ENCODE measurements at regions not wholly inside any gene's neighbourhood (a gene's known extent, or its start where the extent isn't known, plus 50 kb on each side); places are given as distances from the start of the nearest gene placed in this dataset.

GRCh38 chr6:44761046-44761445, 373.5 kb downstream of the CDC5L start (continued):
- TF ChIP-seq MAX (IDR thresholded peaks at IDR 0.05; ENCODE audit: low read depth) (no peak), NFIC (IDR thresholded peaks at IDR 0.05; ENCODE audit: borderline replicate concordance) (no peak), TAF1 (IDR thresholded peaks at IDR 0.05; ENCODE audit: borderline replicate concordance, low read depth, low read length) (no peak), GATA2 (CRISPR knock-in tag; IDR thresholded peaks at IDR 0.05) (no peak)

GRCh38 chr6:44762496-44762895, 375.0 kb downstream of the CDC5L start:
- no peaks in the 10 kb centered on the region for H3K9me2 ChIP-seq
- no peak for TF ChIP-seq IRF3 (IDR thresholded peaks at IDR 0.05; ENCODE audit: low read depth, low read length)
- no peak for TF ChIP-seq TAF1 (IDR thresholded peaks at IDR 0.05; ENCODE audit: borderline replicate concordance, low read depth, low read length)
- no peak for TF ChIP-seq MXI1 (IDR thresholded peaks at IDR 0.05; ENCODE audit: low read depth, low read length)
- no peak for TF ChIP-seq ZBTB33 (IDR thresholded peaks at IDR 0.05; ENCODE audit: borderline replicate concordance, low read depth)
- no peak for TF ChIP-seq USF2 (IDR thresholded peaks at IDR 0.05; ENCODE audit: borderline replicate concordance, low read depth, low read length)
- TF ChIP-seq MEF2A (IDR thresholded peaks at IDR 0.05; ENCODE audit: borderline replicate concordance, low read depth): no peak
- no peak overlapping the region for H3K27ac ChIP-seq (ENCODE audit: low read depth in 2 of 2, low read length in 1 of 2)
- H4K20me1 ChIP-seq (ENCODE audit: insufficient read depth): no peaks in the 10 kb centered on the region
- no peaks in the 10 kb centered on the region for H3K36me3 ChIP-seq (replicated peaks in 1 of 2; ENCODE audit: control insufficient read depth in 1 of 2, insufficient read depth in 2 of 2, low read length in 1 of 2)
- H3K27me3 ChIP-seq (ENCODE audit: insufficient read depth): no peaks in the 10 kb centered on the region
- H3F3A ChIP-seq (replicated peaks; ENCODE audit: insufficient read depth): no peaks in the 10 kb centered on the region
- DNase-seq: no peak
- no peak overlapping the region for H3K4me3 ChIP-seq (ENCODE audit: low read depth in 2 of 2, low read length in 1 of 2)
- no peaks in the 10 kb centered on the region for H3K4me1 ChIP-seq (ENCODE audit: control insufficient read depth in 1 of 2, insufficient read depth in 2 of 2, low read depth in 1 of 2, low read length in 1 of 2)
- no peaks in the 10 kb centered on the region for H3K9me3 ChIP-seq
- no peak overlapping the region for H3K9ac ChIP-seq
- H2AFZ ChIP-seq (ENCODE audit: low read depth): no peak overlapping the region
- H3K4me2 ChIP-seq: no peak overlapping the region
- 7% methylated on average over 1 of the region's 1 CpG for WGBS (ENCODE audit: low lambda C conversion rate)
- CTCF ChIA-PET: no interaction called here
- POLR2A ChIA-PET: interaction anchor here (0.7 kb wide), 1 partner anchor 676 kb away, joined by 3 read pairs; no protein-coding TSS in a partner anchor
- no peaks in the 10 kb centered on the region for H3K79me2 ChIP-seq (ENCODE audit: insufficient read depth)

Data from SK-N-SH (cell line).